SH-SY5Y (cell line): ENCODE measurements at regions not wholly inside any gene's neighbourhood (a gene's known extent, or its start where the extent isn't known, plus 50 kb on each side); places are given as distances from the start of the nearest gene placed in this dataset.

Source experiments
- GATA2 ChIP-seq: IDR thresholded peaks from 2 replicates; pipeline ENCODE4 v1.6.1; 2011; ENCODE audit warnings: mild to moderate bottlenecking, low read depth, low read length
- GATA3 ChIP-seq: IDR thresholded peaks from 2 replicates; pipeline ENCODE4 v1.6.1; 2011; ENCODE audit warnings: low read depth, mild to moderate bottlenecking, low read length, moderate library complexity

DNA sequence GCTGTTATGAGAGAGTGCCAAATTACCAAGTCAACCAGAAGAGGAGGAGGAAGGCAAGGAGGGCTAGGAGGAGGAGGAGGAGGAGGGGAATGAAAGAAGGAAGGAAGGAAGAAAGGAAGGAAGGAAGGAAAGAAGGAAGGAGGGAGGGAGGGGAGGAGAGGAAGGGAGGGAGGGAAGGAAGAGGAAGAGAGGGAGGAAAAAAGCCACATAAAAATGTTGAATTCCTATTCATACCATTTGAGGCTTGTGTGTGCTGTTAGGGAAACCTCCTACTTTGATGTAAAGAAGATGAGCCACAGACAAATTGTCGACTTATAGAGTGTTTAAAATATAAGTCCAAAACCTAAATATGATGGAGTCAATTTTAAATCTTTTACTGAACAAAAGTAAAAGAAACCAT lies 65.3 kb upstream of the MYLIP start:
- TF ChIP-seq GATA3 (no peak), GATA2 (no peak)
